Parathyroid adenoma (tissue), 2 donors: ENCODE measurements at regions not wholly inside any gene's neighbourhood (a gene's known extent, or its start where the extent isn't known, plus 50 kb on each side); places are given as distances from the start of the nearest gene placed in this dataset.

Experiments used
- H2AFZ ChIP-seq: fragments of 300-600 bp; sonication (generic); one replicate; pipeline ENCODE4 v1.7.0; 2017; ENCODE audit warnings: antibody characterized with exemption, mild to moderate bottlenecking
- H3K27ac ChIP-seq: fragments of 300-600 bp; sonication (generic); one replicate; pipeline ENCODE4 v1.7.0; 2017
- H3K27me3 ChIP-seq: fragments of 300-600 bp; sonication (generic); one replicate; pipeline ENCODE4 v1.7.0; 2017; ENCODE audit warnings: low read length; ENCODE audit not compliant: control insufficient read depth, insufficient read depth
- H3K36me3 ChIP-seq: fragments of 300-600 bp; sonication (generic); one replicate; pipeline ENCODE4 v1.7.0; 2017; ENCODE audit warnings: low read length; ENCODE audit not compliant: control insufficient read depth, insufficient read depth
- H3K4me1 ChIP-seq: fragments of 300-600 bp; sonication (generic); one replicate; pipeline ENCODE4 v1.7.0; 2017; ENCODE audit warnings: control low read depth
- H3K4me2 ChIP-seq: fragments of 300-600 bp; sonication (generic); one replicate; pipeline ENCODE4 v1.7.0; 2017; ENCODE audit warnings: low read length
- H3K4me3 ChIP-seq: fragments of 300-600 bp; sonication (generic); one replicate; pipeline ENCODE4 v1.7.0; 2017; ENCODE audit warnings: low read depth, low read length
- H3K79me2 ChIP-seq: fragments of 300-600 bp; sonication (generic); one replicate; pipeline ENCODE4 v1.7.0; 2017; ENCODE audit warnings: control low read depth
- H3K9ac ChIP-seq: fragments of 300-600 bp; sonication (generic); one replicate; pipeline ENCODE4 v1.7.0; 2017; ENCODE audit warnings: mild to moderate bottlenecking
- H3K9me3 ChIP-seq: fragments of 300-600 bp; sonication (generic); one replicate; pipeline ENCODE4 v1.7.0; 2017; ENCODE audit warnings: low read length; ENCODE audit not compliant: control insufficient read depth
- CTCF ChIP-seq: fragments of 300-600 bp; sonication (generic); IDR thresholded peaks from one replicate; pipeline ENCODE4 v1.7.0; 2017; ENCODE audit warnings: antibody characterized with exemption, mild to moderate bottlenecking
- donor health status: primary hyperparathyroidism.

- Histone ChIP-seq H3K9me3 (no peaks in the 10 kb centered on the region), H3K4me3 (no peak overlapping the region), H3K9ac (no peak overlapping the region), H3K27ac (no peak overlapping the region), H2AFZ (no peak overlapping the region), H3K27me3 (no peaks in the 10 kb centered on the region), H3K36me3 (no peaks in the 10 kb centered on the region), H3K4me2 (no peak overlapping the region), H3K4me1 (no peaks in the 10 kb centered on the region), H3K79me2 (no peaks in the 10 kb centered on the region)
- no peak for TF ChIP-seq CTCF
These were observed 455.7 kb downstream of the GABRG1 start for GRCh38 chr4:45668128-45668527.

GRCh38 chr4:45663628-45664081 lies 460.2 kb downstream of the GABRG1 start:
- Histone ChIP-seq H3K36me3 (no peaks in the 10 kb centered on the region), H3K27me3 (no peaks in the 10 kb centered on the region), H3K9me3 (no peaks in the 10 kb centered on the region), H3K4me1 (no peaks in the 10 kb centered on the region), H2AFZ (no peak overlapping the region), H3K79me2 (no peaks in the 10 kb centered on the region), H3K27ac (no peak overlapping the region), H3K4me3 (no peak overlapping the region), H3K4me2 (no peak overlapping the region), H3K9ac (no peak overlapping the region)
- TF ChIP-seq CTCF: no peak

GRCh38 chr4:45663003-45663402 lies 460.9 kb downstream of the GABRG1 start:
- Histone ChIP-seq H3K4me3 (no peak overlapping the region), H3K36me3 (no peaks in the 10 kb centered on the region), H2AFZ (no peak overlapping the region), H3K27ac (no peak overlapping the region), H3K79me2 (no peaks in the 10 kb centered on the region), H3K27me3 (no peaks in the 10 kb centered on the region), H3K9ac (no peak overlapping the region), H3K9me3 (no peaks in the 10 kb centered on the region), H3K4me2 (no peak overlapping the region), H3K4me1 (no peaks in the 10 kb centered on the region)
- no peak for TF ChIP-seq CTCF

GRCh38 chr4:45661893-45662292 lies 462.0 kb downstream of the GABRG1 start:
- Histone ChIP-seq H3K79me2 (no peaks in the 10 kb centered on the region), H3K27ac (no peak overlapping the region), H3K4me3 (no peak overlapping the region), H3K4me1 (no peaks in the 10 kb centered on the region), H3K27me3 (no peaks in the 10 kb centered on the region), H2AFZ (no peak overlapping the region), H3K9me3 (no peaks in the 10 kb centered on the region), H3K36me3 (no peaks in the 10 kb centered on the region), H3K9ac (no peak overlapping the region), H3K4me2 (no peak overlapping the region)
- TF ChIP-seq CTCF: no peak

- Histone ChIP-seq H3K36me3 (no peaks in the 10 kb centered on the region), H3K27ac (no peak overlapping the region), H3K27me3 (no peaks in the 10 kb centered on the region), H3K9me3 (no peaks in the 10 kb centered on the region), H3K4me2 (no peak overlapping the region), H3K4me1 (no peaks in the 10 kb centered on the region), H3K4me3 (no peak overlapping the region), H3K9ac (no peak overlapping the region), H2AFZ (no peak overlapping the region), H3K79me2 (no peaks in the 10 kb centered on the region)
- no peak for TF ChIP-seq CTCF
These were observed 473.3 kb downstream of the GABRG1 start for GRCh38 chr4:45650545-45650944.
